ENCODE measurements at regions not wholly inside any gene's neighbourhood (a gene's known extent, or its start where the extent isn't known, plus 50 kb on each side); places are given as distances from the start of the nearest gene placed in this dataset.

GRCh38 chr2:113838744-113839444 is 51.0 kb upstream of the ACTR3 start:
- BruUV-seq (replicated peaks): no TSS peak
- H3K9me2 ChIP-seq (replicated peaks; ENCODE audit: low read length): no peaks in the 10 kb centered on the region
- H3F3A ChIP-seq (ENCODE audit: low read length, unreplicated experiment): no peaks in the 10 kb centered on the region
- no peaks in the 10 kb centered on the region for H3K4me1 ChIP-seq (ENCODE audit: insufficient read depth, low read length)
- TF ChIP-seq EZH2phosphoT487 (IDR thresholded peaks at IDR 0.05; ENCODE audit: borderline replicate concordance, low read length) (no peak), EZH2 (IDR thresholded peaks at IDR 0.05; ENCODE audit: low read length, unreplicated experiment) (no peak)
- TF ChIP-seq, protein P1, sequence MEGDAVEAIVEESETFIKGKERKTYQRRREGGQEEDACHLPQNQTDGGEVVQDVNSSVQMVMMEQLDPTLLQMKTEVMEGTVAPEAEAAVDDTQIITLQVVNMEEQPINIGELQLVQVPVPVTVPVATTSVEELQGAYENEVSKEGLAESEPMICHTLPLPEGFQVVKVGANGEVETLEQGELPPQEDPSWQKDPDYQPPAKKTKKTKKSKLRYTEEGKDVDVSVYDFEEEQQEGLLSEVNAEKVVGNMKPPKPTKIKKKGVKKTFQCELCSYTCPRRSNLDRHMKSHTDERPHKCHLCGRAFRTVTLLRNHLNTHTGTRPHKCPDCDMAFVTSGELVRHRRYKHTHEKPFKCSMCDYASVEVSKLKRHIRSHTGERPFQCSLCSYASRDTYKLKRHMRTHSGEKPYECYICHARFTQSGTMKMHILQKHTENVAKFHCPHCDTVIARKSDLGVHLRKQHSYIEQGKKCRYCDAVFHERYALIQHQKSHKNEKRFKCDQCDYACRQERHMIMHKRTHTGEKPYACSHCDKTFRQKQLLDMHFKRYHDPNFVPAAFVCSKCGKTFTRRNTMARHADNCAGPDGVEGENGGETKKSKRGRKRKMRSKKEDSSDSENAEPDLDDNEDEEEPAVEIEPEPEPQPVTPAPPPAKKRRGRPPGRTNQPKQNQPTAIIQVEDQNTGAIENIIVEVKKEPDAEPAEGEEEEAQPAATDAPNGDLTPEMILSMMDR (conservative IDR thresholded peaks at IDR 0.05; ENCODE audit: low read depth, low read length): no peak
- intact Hi-C loops (cut with micrococcal nuclease): no loop called here
- no peaks in the 10 kb centered on the region for H3K9me3 ChIP-seq (ENCODE audit: low read length)
- H3K9ac ChIP-seq (ENCODE audit: low read length): no peak overlapping the region
- ATAC-seq: no peak
- no peak overlapping the region for H3K4me2 ChIP-seq (ENCODE audit: low read length)
- H3K27ac ChIP-seq (ENCODE audit: low read length): no peak overlapping the region
- no peaks in the 10 kb centered on the region for H3K79me2 ChIP-seq (ENCODE audit: low read length)
- POLR2A ChIA-PET (ENCODE audit: unreplicated experiment): no interaction called here
- no peaks in the 10 kb centered on the region for H3K36me3 ChIP-seq (ENCODE audit: low read depth, low read length)
- H3K27me3 ChIP-seq (ENCODE audit: low read length): no peaks in the 10 kb centered on the region
- no peak for DNase-seq
- H2AFZ ChIP-seq (ENCODE audit: low read length): no peak overlapping the region
- CTCF ChIA-PET: no interaction called here
- H3K4me3 ChIP-seq (ENCODE audit: low read length): no peak overlapping the region
- H4K20me1 ChIP-seq (ENCODE audit: low read length): no peaks in the 10 kb centered on the region

DNA sequence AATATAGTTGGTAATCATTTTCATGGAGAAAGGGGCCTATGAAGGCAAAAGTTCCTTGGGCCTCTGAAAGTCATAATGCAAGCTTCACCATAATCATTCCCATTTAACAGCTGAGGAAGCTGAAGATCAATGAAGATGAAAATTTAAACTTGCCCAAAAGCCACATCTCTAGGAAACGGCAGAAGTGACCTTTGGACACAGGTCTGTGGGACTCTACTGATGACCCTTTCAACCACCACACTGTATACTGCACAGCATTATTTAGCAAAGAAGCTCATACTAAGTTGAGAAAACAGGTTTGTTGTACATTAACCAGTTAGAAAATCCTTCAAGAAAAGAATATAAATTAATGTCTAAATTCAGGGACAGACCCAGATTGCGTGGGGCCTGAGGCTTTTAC is 51.6 kb upstream of the ACTR3 start:
- TF ChIP-seq EZH2 (IDR thresholded peaks at IDR 0.05; ENCODE audit: low read length, unreplicated experiment): no peak
- TF ChIP-seq, protein P1 (conservative IDR thresholded peaks at IDR 0.05; ENCODE audit: low read depth, low read length): no peak
- no peak for TF ChIP-seq EZH2phosphoT487 (IDR thresholded peaks at IDR 0.05; ENCODE audit: borderline replicate concordance, low read length)
- CTCF ChIA-PET: no interaction called here

DNA sequence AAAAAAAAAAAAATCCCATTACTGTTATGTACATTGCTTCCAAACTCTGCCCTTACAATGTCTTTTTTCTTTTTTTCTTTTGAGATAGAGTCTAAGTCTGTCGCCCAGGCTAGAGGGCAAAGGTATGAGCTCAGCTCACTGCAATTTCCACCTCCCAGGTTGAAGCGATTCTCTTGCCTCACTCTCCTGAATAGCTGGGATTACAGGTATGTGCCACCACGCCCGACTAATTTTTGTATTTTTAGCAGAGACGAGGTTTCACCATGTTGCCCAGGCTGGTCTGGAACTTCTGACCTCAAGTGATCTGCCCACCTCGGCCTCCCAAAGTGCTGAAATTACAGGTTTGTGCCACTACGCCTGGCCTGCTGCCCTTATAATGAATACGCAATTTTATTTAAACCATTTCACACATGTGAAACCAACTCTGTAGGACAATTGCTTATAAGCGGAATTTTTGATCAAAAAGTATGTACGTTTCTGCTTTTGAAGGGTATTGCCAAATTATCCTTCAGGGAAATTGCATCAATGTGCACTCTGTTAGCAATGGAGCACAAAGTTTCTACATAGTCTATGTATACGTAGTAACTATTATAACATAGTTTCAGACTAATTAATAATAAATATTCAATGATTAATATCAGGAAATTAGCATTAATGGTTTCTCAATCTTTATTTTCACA is 55.7 kb upstream of the ACTR3 start:
- H3K36me3 ChIP-seq (ENCODE audit: low read depth, low read length): no peaks in the 10 kb centered on the region
- no peak overlapping the region for H3K27ac ChIP-seq (ENCODE audit: low read length)
- no peaks in the 10 kb centered on the region for H3K9me3 ChIP-seq (ENCODE audit: low read length)
- H4K20me1 ChIP-seq (ENCODE audit: low read length): no peaks in the 10 kb centered on the region
- H3F3A ChIP-seq (ENCODE audit: low read length, unreplicated experiment): no peaks in the 10 kb centered on the region
- ATAC-seq (no peak), DNase-seq (no peak)
- no peaks in the 10 kb centered on the region for H3K9me2 ChIP-seq (replicated peaks; ENCODE audit: low read length)
- POLR2A ChIA-PET (ENCODE audit: unreplicated experiment): no interaction called here
- CTCF ChIA-PET: no interaction called here
- H3K9ac ChIP-seq (ENCODE audit: low read length): no peak overlapping the region
- H3K79me2 ChIP-seq (ENCODE audit: low read length): no peaks in the 10 kb centered on the region
- H3K4me1 ChIP-seq (ENCODE audit: insufficient read depth, low read length): peaks cover 9% of the 10 kb centered on the region
- H3K4me2 ChIP-seq (ENCODE audit: low read length): no peak overlapping the region
- H3K4me3 ChIP-seq (ENCODE audit: low read length): no peak overlapping the region
- intact Hi-C loops (cut with micrococcal nuclease): no loop called here
- H2AFZ ChIP-seq (ENCODE audit: low read length): no peak overlapping the region
- BruUV-seq (replicated peaks): no TSS peak
- H3K27me3 ChIP-seq (ENCODE audit: low read length): no peaks in the 10 kb centered on the region
- TF ChIP-seq EZH2phosphoT487 (IDR thresholded peaks at IDR 0.05; ENCODE audit: borderline replicate concordance, low read length) (no peak), EZH2 (IDR thresholded peaks at IDR 0.05; ENCODE audit: low read length, unreplicated experiment) (no peak)
- TF ChIP-seq, protein P1 (conservative IDR thresholded peaks at IDR 0.05; ENCODE audit: low read depth, low read length): no peak

More for the DNA sequence above, 51.6 kb upstream of the ACTR3 start:
- Histone ChIP-seq H3K36me3 (ENCODE audit: low read depth, low read length) (no peaks in the 10 kb centered on the region), H3K9ac (ENCODE audit: low read length) (no peak overlapping the region), H3K9me2 (replicated peaks; ENCODE audit: low read length) (no peaks in the 10 kb centered on the region), H3K27ac (ENCODE audit: low read length) (no peak overlapping the region), H3K4me3 (ENCODE audit: low read length) (no peak overlapping the region), H3F3A (ENCODE audit: low read length, unreplicated experiment) (no peaks in the 10 kb centered on the region), H3K4me1 (ENCODE audit: insufficient read depth, low read length) (no peaks in the 10 kb centered on the region), H4K20me1 (ENCODE audit: low read length) (no peaks in the 10 kb centered on the region), H3K27me3 (ENCODE audit: low read length) (no peaks in the 10 kb centered on the region), H3K4me2 (ENCODE audit: low read length) (no peak overlapping the region), H3K9me3 (ENCODE audit: low read length) (no peaks in the 10 kb centered on the region), H3K79me2 (ENCODE audit: low read length) (no peaks in the 10 kb centered on the region), H2AFZ (ENCODE audit: low read length) (no peak overlapping the region)
- no TSS peak for BruUV-seq (replicated peaks)
- DNase-seq (no peak), ATAC-seq (no peak)
- intact Hi-C loops (cut with micrococcal nuclease): no loop called here
- POLR2A ChIA-PET (ENCODE audit: unreplicated experiment): no interaction called here

Data from PC-3 (cell line).